SU-DHL-6 (cell line): ENCODE measurements at regions not wholly inside any gene's neighbourhood (a gene's known extent, or its start where the extent isn't known, plus 50 kb on each side); places are given as distances from the start of the nearest gene placed in this dataset.

Experiments used
- H2AFZ ChIP-seq: fragments of 200-600 bp; sonication (generic); 2 replicates; pipeline ENCODE4 v1.6.1; 2014; ENCODE audit warnings: low read depth, mild to moderate bottlenecking, moderate library complexity, mixed read lengths, antibody characterized with exemption, low read length; ENCODE audit not compliant: severe bottlenecking
- H3F3A ChIP-seq: fragments of 200-600 bp; shearing (Covaris generic); 2 replicates; pipeline ENCODE4 v1.6.0; 2016; ENCODE audit warnings: antibody characterized with exemption, mild to moderate bottlenecking; ENCODE audit not compliant: insufficient read depth
- H3K27ac ChIP-seq: fragments of 200-600 bp; sonication (generic); 2 replicates; pipeline ENCODE4 v1.5.1; 2016; ENCODE audit warnings: low read depth, mild to moderate bottlenecking, low read length, moderate library complexity, mixed read lengths
- H3K27me3 ChIP-seq: fragments of 200-600 bp; sonication (generic), shearing (Covaris generic); 2 replicates; pipeline ENCODE4 v1.6.0; 2014; ENCODE audit warnings: mild to moderate bottlenecking, low read length
- H3K36me3 ChIP-seq: fragments of 200-600 bp; sonication (generic); 2 replicates; pipeline ENCODE4 v1.6.1; 2014; ENCODE audit warnings: mild to moderate bottlenecking, low read length, mixed read lengths
- H3K4me2 ChIP-seq: fragments of 300-600, 200-600 bp; shearing (Covaris generic), sonication (generic); 2 replicates; pipeline ENCODE4 v1.6.0; 2014; ENCODE audit warnings: low read length, low read depth, mild to moderate bottlenecking; ENCODE audit not compliant: poor library complexity, severe bottlenecking
- H3K4me3 ChIP-seq: fragments of 200-600 bp; sonication (generic); 2 replicates; pipeline ENCODE4 v1.5.1; 2014; ENCODE audit warnings: antibody characterized with exemption, low read length, mild to moderate bottlenecking, mixed read lengths; ENCODE audit not compliant: insufficient read depth, poor library complexity, severe bottlenecking
- H3K79me2 ChIP-seq: fragments of 200-600 bp; sonication (generic); 2 replicates; pipeline ENCODE4 v1.6.1; 2014; ENCODE audit warnings: mild to moderate bottlenecking, low read length, moderate library complexity; ENCODE audit not compliant: insufficient read depth
- H3K9ac ChIP-seq: fragments of 200-600 bp; sonication (generic); 2 replicates; pipeline ENCODE4 v1.7.0; 2014; ENCODE audit warnings: mild to moderate bottlenecking, low read length
- H3K9me2 ChIP-seq: fragments of 200-600 bp; sonication (generic); replicated peaks from 2 replicates; pipeline ENCODE4 v1.6.1; 2014; ENCODE audit warnings: low read length; ENCODE audit not compliant: insufficient read depth
- H3K9me3 ChIP-seq: fragments of 200-600 bp; sonication (generic); 2 replicates; pipeline ENCODE4 v1.6.1; 2014; ENCODE audit warnings: low read length, mixed read lengths; ENCODE audit not compliant: insufficient read depth
- H4K20me1 ChIP-seq: fragments of 200-600 bp; sonication (generic); 2 replicates; pipeline ENCODE4 v1.6.1; 2014; ENCODE audit warnings: low read depth, mild to moderate bottlenecking, antibody characterized with exemption, low read length, moderate library complexity, mixed read lengths
- EZH2phosphoT487 ChIP-seq: fragments of 200-600 bp; sonication (generic), shearing (Covaris generic); conservative IDR thresholded peaks from 2 replicates; pipeline ENCODE4 v1.6.1; 2018; ENCODE audit warnings: mild to moderate bottlenecking, antibody characterized with exemption, low read length, moderate library complexity, mixed read lengths
- TF ChIP-seq, protein P1 (sequence below): fragments of 200-600 bp; sonication (generic); IDR thresholded peaks from one replicate; pipeline ENCODE4 v1.5.1; 2017; ENCODE audit warnings: antibody characterized with exemption, mild to moderate bottlenecking, low read length, moderate library complexity; ENCODE audit not compliant: insufficient read depth, poor library complexity, severe bottlenecking

DNA sequence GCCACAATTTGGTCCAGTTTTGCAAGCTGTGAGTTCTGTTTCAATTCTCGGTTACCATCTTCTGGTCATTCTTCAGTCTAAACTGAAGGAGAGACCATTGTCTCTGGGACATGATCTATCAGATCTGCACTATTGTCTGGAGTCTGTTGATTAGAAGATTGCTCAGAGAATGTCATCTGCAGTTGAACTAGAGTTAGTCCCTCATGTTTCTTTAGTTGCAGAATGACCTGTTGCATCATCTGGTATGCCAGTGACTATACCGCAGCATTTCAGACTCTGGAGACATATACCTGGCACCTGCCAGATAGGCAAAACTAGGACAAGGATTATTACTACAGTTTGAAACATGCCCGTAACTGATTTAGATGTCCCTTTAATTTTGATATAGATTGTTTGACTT is 194.8 kb downstream of the LRRC70 start:
- H2AFZ ChIP-seq: no peak overlapping the region
- no peaks in the 10 kb centered on the region for H3F3A ChIP-seq
- no peaks in the 10 kb centered on the region for H3K79me2 ChIP-seq
- H3K4me2 ChIP-seq: no peak overlapping the region
- H3K27ac ChIP-seq: no peak overlapping the region
- H3K9ac ChIP-seq: no peak overlapping the region
- no peaks in the 10 kb centered on the region for H3K9me3 ChIP-seq
- H3K36me3 ChIP-seq: no peaks in the 10 kb centered on the region
- TF ChIP-seq, protein P1, sequence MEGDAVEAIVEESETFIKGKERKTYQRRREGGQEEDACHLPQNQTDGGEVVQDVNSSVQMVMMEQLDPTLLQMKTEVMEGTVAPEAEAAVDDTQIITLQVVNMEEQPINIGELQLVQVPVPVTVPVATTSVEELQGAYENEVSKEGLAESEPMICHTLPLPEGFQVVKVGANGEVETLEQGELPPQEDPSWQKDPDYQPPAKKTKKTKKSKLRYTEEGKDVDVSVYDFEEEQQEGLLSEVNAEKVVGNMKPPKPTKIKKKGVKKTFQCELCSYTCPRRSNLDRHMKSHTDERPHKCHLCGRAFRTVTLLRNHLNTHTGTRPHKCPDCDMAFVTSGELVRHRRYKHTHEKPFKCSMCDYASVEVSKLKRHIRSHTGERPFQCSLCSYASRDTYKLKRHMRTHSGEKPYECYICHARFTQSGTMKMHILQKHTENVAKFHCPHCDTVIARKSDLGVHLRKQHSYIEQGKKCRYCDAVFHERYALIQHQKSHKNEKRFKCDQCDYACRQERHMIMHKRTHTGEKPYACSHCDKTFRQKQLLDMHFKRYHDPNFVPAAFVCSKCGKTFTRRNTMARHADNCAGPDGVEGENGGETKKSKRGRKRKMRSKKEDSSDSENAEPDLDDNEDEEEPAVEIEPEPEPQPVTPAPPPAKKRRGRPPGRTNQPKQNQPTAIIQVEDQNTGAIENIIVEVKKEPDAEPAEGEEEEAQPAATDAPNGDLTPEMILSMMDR: no peak
- TF ChIP-seq EZH2phosphoT487: no peak
- no peaks in the 10 kb centered on the region for H4K20me1 ChIP-seq
- H3K4me3 ChIP-seq: no peak overlapping the region
- H3K27me3 ChIP-seq: no peaks in the 10 kb centered on the region
- H3K9me2 ChIP-seq: no peaks in the 10 kb centered on the region

DNA sequence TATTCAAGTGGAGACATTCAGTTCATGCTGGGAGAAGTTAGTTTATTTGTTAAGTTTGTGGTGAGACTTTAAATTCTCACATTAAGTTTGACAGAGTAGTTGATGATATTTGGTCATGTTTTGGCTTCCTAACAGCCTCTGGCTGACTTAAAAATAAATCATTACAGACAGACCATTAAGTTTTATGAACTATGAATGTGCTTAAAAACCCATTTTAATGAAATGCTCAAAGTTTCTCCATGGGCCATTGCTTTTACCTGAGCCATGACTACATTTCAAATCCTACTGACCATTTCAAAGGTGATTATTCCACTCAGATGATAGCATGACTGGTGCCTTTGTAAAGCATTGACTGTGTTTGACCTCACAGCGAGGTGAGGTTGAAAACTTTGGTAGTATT is 192.7 kb downstream of the LRRC70 start:
- Histone ChIP-seq H3K27me3 (no peaks in the 10 kb centered on the region), H3K27ac (no peak overlapping the region), H3K9me2 (no peaks in the 10 kb centered on the region), H3F3A (no peaks in the 10 kb centered on the region), H3K9me3 (no peaks in the 10 kb centered on the region), H3K4me2 (no peak overlapping the region), H3K36me3 (no peaks in the 10 kb centered on the region), H3K4me3 (no peak overlapping the region), H3K9ac (no peak overlapping the region), H4K20me1 (no peaks in the 10 kb centered on the region), H3K79me2 (no peaks in the 10 kb centered on the region), H2AFZ (no peak overlapping the region)
- TF ChIP-seq EZH2phosphoT487: no peak
- TF ChIP-seq, protein P1: no peak

DNA sequence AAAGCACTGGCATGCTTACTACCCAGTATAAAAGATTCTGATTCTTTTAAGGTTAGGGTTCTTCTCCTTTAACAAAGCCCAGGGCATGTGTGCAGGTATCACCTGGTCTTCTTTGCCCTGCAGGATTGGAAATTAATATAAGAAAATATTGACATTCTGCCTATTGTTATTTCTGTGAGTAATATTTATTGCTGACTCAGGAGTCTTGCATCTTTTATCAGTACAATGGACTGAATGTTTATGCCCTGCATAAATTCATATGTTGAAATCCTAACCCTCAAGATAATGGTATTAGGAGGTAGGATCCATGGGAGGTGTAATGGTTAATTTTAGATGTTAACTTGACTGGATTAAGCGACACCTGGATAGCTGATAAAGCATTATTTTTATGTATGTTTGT is 189.0 kb downstream of the LRRC70 start:
- Histone ChIP-seq H3K27ac (no peak overlapping the region), H3K36me3 (no peaks in the 10 kb centered on the region), H2AFZ (no peak overlapping the region), H3K4me2 (no peak overlapping the region), H3K9ac (no peak overlapping the region), H3K4me3 (no peak overlapping the region), H3K9me2 (no peaks in the 10 kb centered on the region), H3K27me3 (no peaks in the 10 kb centered on the region), H3F3A (no peaks in the 10 kb centered on the region), H3K79me2 (no peaks in the 10 kb centered on the region), H4K20me1 (no peaks in the 10 kb centered on the region), H3K9me3 (no peaks in the 10 kb centered on the region)
- TF ChIP-seq, protein P1: no peak
- no peak for TF ChIP-seq EZH2phosphoT487

DNA sequence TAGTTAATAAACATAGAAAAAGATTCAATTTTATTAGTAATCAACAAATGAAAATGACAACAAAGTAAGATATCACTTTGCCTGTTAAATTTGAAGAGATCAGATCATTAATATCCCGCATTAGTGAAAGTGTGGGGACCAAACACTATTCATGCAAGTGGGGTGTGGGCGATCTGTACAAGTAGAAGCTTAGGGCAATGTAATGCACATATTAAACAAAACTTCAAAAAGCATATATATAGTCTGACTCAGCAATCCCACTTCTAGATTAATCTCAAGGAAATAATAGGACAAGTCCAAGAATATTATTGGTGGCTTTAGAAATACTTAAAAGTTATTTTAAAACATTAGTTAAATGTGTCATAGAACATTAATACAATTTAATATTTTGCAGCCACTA is 188.5 kb downstream of the LRRC70 start:
- Histone ChIP-seq H4K20me1 (no peaks in the 10 kb centered on the region), H3K27ac (no peak overlapping the region), H3K79me2 (no peaks in the 10 kb centered on the region), H3K36me3 (no peaks in the 10 kb centered on the region), H3K9me3 (no peaks in the 10 kb centered on the region), H3K9me2 (no peaks in the 10 kb centered on the region), H3K4me2 (no peak overlapping the region), H3K9ac (no peak overlapping the region), H3F3A (no peaks in the 10 kb centered on the region), H3K27me3 (no peaks in the 10 kb centered on the region), H2AFZ (no peak overlapping the region), H3K4me3 (no peak overlapping the region)
- TF ChIP-seq EZH2phosphoT487: no peak
- TF ChIP-seq, protein P1: no peak
